HK-2 (cell line): ENCODE measurements at regions not wholly inside any gene's neighbourhood (a gene's known extent, or its start where the extent isn't known, plus 50 kb on each side); places are given as distances from the start of the nearest gene placed in this dataset.

Experiments used
- DNase-seq: peaks from one replicate; pipeline ENCODE4 v3.0.0-alpha.2; 2018; ENCODE audit not compliant: unreplicated experiment

DNA sequence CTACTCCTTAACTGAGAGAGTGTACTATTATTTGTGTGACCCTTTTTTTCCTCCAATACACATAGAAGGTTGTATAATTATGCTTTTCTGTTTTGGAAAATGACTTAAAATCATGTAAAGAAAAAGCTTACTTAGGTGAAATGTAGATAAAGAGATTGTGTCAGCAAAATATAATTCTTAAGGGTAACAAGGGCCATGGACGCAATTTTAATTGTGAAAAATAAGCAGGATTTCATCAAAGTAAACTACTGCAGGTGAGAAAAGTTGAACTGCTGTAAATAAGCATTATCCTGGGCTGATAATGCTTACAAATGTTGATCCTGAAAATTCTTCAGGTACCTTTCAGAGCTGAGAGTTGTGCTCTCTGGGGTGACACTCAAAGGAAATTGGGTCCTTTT is 141.5 kb downstream of the RPIA start:
- DNase-seq: no peak

DNA sequence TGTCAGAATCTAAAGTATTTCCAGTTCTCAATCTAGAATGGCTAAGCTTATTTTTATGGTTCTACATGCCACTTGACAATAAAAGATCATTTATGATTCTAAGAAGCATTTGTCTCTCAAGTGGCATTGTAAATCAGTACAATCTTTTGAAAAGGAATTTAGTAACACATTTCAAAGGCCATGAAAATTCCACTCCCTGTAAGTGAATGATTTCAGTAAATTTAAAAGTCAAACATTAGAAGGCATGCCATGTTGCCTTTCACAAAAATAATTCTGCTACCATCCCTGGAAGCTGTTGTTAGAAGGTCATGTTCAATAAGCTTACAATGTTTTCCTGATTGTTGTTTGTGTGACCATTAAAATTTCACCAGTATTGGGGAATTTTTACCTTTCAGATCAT is 142.9 kb downstream of the RPIA start:
- no peak for DNase-seq

DNA sequence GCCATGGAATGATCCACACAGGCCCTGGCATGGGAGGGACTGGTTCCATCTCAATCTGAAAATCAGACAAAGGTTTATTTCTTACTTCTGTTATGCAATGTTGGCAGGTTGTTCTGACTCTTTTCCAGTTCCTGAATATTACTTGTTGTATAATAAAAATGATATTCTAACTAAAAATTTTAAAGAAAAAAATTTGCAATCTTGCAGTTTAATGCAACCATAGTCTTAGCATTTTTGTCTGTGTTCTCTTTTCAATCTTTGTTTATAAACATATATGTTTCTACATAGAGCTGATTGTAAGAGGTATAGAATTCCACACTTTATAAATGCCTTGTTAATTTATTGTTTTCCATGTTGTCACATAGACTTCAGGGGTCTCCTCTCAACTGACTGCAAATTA is 143.4 kb downstream of the RPIA start:
- DNase-seq: no peak

DNA sequence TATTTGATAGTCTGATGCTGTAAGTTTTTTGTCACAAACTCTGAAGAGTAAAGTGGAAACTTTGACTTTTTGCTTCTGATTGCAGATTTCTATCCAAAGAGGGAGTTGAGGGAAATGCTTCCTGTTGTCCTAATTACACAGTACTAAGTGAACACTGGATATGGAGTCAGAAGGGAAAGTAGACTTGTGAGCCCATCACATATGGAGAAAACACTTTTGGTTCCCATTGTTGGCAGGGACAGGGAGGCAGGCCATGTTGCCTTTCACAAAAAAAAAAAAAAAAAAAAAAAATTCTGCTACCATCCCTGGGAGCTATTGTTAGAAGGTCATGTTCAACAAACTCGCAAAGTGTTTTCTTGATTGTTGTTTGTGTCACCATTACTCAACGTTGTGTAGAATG is 144.3 kb downstream of the RPIA start:
- DNase-seq: no peak

DNA sequence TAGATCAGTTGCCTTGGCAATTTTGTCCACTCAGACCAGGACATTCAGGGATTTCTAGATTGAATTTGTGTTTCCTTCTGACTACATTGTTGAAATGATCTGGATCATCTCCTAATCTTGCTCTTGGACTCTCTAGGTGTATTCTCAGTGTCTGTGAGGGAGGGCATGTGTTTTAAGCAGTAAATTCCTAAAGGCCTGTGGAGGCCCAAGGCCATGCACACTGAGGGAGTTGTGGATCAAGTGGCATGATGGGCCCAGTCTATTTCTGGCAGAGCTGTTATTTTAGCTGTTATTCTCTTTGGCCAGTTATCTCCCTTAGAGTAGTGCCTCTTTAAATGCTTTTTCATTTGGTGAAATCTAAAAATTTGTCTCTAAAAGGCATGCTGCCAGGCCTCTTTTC is 144.9 kb downstream of the RPIA start:
- no peak for DNase-seq

DNA sequence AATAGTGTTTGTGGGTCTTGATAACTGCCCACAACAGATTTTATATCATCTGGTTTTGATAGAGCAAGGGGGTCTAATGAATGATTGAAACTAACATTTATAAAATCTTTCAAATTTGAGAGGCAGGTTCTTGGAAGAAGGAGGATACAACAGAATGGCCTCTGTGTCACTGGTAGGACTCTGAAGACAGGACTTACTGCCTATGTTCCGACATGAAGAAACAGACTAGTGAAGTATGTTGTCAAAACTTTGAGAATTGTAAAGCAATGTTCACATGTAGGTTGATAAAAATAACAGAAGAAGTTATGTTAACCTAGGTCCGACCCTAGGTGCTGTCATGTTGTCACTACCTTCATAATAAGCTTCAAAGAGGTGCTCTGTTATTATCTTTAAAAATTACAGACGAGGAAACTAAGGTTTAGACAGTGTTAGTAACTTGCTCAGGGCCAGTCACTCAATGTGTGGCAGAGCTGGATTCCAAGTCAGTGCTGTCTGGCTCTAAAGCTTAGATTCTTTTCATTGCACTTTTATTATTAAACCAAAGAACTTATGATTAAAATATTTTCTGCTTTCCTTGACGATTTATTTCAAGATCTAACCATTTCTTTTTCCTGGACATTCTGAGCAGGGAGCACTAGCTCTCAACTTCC is 146.2 kb downstream of the RPIA start:
- no peak for DNase-seq

DNA sequence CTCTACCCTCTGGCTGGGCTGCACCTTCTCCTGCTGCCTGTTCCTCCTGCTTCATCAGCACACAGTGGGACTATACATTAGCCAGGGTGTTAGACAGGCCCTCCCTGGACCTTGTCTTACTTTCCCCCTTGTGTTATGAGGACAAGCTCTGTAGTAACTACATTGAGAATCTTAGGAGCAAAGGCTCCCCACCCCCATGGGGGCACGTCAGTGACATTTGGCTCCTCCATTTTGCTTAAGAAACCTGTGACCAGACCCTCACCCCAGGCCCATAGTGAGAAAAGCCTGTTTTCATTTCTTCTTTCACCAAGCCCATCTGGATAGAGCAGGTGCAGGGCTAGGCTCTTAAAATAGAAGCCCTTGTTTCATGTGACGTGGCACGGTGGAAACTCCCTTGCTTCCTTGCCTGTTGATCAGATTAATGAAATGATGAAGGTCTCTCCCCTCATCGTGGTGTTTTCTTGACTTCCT is 146.7 kb downstream of the RPIA start:
- DNase-seq: no peak

DNA sequence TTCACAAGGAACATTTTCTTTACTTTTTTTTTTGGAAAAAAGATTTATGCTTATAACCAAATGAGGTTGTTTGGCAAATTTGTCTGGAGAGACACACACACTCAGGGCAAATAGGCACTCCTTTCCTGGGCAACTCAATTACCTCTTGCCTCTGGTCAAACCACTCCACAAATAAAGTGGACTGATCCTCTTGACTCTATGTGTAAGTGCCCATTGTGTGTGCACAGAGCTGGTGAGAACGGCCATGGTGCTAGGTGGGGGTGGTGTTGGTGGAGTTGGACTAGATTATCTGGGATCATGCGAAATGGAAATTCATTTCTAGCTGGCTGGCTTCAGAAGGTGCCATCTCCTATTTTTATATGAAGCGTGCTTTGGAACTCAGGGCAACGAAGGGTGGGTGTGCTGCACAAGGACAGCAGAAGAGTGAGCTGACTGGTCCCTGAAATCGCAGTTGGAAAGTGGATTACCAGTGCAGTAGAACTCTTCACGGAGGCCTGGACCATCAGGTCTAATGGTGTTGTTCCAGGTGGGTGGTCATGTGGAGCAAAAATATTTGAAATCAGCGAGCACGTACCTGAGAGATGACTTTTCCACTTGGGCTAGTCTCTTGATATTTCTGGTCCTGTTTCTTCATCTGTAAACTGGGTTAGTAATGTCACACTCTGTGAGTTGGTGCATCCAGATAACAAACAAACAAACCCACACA is 149.9 kb downstream of the RPIA start:
- DNase-seq: no peak

DNA sequence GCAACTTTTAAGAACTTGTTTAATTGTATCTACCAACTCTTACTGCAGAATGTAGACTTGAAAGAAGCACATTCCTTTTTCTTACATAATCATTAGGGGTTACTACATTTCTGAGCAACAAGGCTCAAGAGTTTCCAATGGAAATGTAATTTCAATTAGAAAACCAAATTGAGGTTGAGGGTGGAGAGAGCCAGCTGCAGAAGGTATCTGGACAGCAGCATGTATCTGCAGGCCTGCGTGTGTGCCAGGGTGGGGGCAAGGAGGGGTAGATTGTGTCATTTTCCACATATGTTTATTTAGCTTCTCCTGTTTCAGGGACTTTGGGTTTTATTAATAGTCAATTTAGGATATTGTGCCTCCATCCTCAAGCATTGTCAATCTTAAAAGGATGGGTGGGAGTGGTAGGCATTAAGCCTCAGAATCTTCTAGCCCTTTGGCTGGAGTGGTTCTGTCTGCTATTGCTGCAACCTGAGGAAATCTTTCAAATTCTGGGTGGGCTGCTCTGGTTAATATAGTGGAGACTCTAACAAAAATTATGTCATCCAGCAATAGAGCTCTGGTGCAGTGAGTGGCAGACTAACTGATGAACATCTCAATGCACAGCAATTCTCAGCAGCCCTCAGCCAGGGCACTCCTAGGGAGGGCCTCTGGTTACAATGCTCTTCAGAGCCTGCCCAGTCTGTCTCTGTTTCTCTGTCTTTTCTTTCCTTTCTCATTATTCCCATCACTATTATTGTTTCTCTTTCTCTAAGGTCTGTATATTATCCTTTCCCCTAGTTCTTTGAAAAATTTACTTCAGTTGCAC is 151.4 kb downstream of the RPIA start:
- DNase-seq: no peak

DNA sequence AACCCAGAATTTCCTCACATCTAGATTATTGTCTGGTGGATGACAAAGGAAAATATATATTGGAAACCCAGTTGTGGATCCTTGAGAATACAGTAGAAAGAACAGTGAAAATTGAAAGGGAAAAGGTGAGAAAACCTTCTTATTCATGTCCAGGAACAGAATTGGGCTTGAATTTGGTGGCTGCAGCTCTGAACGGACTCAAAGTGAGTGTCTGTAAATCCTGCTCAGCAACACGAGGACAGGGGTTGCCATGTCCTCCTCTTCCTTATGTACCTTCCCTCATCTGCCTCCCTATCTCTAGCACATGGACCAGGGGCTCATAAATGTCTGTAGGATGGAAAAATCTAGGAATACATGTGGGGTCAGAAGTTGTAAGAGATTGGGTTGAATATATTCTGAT is 152.2 kb downstream of the RPIA start:
- DNase-seq: no peak

DNA sequence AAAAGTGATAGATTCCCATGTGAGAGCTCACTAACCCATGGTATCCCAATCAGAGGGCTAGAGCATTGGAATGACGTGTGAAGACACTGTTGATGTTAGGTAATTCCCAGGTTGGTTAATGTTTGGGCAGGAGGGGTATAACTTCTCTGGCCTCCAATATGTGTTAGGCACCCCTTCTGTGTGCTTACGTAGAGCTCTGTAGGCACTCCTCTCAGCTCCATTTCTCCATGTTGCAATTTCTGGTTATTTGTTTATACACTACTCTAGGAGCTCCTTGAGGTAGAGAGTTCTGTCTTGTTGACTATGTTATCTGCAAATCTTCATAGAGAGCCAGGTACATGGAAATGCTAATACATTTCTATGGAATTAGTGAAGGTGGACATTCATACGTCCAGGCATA is 153.5 kb downstream of the RPIA start:
- no peak for DNase-seq

DNA sequence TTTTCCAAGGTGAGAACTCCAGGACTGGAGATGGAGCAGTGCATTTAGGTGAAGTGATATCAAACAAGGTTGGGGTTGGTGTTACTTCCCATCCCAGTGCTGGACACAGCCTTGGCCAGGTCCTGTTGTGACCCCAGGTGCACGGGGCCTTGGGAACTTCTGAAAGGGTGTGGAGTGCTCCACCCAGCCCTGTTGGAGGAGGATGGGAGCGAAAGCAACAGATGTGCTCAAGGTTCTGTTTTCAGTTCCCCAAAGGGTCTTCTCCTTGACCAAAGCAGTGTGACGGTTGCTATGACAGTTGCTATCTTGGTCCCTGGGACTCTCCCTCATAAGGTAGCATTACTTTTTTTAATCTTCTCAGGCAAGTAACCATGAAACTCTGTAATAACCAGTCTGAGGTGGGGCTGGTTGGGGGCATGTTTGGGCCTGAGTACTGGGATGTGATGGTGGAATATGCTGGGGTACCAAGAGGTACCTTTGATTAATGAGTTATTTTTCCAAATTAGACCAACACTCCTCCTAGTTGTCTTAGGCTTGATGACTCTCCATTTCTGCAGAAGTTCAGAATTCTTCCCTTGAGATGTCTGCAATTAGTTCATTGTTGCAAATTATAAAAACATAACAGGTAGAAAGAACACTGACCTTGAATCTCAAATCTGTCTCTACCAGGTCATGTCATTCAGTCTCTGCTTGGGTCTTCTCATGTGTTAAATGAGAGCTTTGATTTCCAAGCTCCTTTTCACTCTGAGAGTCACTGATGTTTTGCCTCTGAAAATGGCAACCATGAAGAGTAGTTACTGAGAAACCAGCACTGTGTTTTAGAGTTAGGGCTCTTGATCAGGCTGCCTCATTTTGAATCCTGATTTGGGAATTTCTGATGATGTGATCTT is 154.5 kb downstream of the RPIA start:
- DNase-seq: no peak

DNA sequence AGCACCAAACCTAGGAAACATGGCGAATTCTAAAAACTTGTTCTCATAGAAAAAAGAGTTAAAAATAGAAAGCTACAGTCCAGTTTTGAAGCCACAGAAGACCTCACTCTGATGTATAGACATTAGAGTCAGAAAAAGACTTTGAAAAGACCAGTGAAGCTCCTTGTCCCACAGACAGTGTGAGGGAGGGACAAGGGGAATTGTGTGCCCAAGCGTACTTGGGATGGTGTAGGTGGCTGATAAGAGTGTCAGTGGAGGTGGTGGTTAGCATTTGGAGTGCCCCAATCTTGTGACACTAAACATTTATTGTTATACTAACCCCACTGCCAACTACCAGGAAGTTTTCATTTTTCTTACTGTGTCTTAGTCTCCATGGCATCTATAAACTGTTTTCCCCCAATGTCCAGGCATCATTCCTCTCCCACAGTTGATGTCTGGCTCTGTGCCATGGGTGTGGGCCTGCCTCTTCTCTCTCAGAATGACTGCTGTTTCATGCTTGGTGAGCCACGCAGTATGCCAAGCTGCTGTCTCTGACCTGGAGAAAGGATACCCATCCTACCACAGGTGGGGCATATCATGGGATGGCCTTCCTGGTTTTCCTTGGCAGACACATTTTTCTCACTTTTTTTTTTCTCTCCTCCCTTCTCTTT is 161.4 kb downstream of the RPIA start:
- DNase-seq: peak; percentile 76

DNA sequence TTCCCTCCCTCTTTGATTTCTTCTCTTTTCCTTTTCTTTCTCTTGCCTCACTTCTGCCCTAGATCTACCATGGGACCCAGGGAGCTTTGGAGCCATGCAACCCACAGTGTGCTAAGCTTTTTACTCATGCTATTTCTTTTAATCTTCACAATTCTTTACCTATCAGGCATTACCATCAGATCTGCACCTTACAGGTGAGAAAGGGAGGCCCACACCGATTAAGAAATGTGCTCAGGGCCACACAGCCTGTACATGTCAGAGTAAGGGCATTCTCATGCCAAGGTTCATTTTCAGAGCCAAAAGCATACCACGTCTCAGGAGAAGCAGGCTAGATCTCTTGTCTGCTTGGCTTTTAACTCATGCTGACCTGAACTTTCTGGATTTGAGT is 161.9 kb downstream of the RPIA start:
- no peak for DNase-seq

DNA sequence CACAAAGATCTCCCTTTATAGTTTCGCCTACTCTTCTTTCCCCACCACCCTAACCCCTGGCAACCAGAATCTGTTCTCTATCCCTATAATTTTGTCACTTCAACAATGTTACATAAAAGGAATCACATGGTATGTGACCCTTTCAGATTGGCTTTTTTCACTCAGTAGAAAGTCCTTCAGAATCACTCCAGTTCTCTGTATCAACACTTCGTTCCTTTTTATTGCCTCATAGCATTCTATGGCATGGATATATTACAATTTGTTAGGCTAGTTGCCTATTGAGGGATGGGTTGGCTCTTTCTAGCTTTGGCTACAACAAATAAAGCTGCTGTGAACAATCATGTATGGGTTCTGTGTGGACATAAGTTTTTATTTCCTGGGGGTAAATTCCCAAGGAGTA is 163.1 kb downstream of the RPIA start:
- no peak for DNase-seq

DNA sequence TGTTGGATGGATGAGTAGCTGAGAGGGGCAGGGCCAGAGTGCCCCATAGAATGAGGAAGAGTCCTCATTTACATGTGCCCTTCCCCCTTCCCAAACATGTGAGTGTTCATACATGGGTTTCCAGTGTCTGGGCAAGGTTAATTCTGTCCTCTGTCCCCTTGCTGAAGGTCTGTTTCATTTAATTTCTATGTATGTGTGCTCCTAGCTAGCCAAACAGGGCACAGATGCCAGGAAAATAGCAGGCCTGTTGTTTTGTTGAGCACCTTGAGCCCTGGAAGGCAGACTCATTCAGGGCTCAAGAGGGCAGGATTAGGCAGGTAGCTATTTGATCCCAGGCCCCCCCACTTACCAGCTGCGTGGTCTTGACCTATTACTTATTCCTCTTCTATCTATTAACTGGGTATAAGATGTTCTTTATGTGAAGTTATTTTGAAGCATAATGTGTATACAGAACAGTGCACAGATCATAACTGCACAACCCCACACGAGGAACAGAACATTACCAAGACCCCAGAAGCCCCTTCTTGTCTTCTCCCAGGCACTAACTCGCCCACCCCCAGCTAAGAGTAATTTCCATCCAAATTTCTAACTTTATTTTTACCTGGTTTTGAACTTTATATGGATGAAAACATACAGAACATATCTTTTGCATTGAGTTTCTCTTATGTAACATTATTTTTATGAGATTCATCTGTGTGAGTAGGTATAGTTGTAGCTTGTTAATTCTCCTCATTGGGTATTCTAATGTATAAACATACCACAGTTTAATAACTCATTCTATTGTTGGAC is 164.3 kb downstream of the RPIA start:
- DNase-seq: no peak

DNA sequence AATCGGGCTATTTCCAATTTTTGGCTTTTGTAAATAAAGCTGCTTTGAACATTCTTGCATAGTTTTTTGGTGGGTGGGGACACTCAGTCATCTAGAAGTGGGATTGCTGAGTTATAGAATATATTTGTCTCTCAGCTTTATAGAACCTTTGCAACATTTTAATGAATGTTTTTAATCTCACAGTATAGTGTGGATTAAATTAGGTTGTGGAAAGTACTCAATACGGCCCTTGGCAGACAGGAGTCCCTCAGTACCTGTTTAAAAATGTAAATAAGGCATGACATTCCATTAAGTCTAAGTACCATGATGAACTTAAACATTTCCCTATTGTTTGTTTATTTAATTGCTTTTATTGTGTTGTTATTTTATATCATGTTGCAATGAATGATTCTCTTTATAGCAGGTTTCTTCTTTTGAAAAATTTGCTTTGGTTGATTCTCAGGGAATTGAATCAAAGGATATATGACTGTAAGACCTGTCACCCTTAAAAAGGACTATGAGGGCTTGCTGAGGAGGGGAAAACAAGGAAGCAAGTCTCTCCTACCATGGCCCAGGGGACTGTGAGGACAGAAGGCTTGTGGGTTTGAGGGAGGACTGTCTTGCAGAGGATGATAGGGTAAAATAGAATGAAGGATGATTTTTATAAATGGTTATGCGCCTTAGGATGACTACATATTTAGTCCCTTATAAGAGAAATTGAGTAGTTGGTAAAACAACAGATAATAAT is 165.1 kb downstream of the RPIA start:
- no peak for DNase-seq

DNA sequence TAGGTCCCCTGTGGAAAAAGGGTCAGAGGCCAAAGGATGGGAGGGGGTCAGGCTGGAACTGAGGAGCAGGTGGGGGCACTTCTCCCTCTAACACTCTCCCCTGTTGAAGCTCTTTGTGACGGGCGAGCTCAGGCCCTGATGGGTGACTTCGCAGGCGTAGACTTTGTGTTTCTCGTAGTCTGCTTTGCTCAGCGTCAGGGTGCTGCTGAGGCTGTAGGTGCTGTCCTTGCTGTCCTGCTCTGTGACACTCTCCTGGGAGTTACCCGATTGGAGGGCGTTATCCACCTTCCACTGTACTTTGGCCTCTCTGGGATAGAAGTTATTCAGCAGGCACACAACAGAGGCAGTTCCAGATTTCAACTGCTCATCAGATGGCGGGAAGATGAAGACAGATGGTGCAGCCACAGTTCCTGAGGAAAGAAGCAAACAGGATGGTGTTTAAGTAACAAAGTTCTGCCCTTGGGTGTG is 165.8 kb downstream of the RPIA start:
- no peak for DNase-seq

DNA sequence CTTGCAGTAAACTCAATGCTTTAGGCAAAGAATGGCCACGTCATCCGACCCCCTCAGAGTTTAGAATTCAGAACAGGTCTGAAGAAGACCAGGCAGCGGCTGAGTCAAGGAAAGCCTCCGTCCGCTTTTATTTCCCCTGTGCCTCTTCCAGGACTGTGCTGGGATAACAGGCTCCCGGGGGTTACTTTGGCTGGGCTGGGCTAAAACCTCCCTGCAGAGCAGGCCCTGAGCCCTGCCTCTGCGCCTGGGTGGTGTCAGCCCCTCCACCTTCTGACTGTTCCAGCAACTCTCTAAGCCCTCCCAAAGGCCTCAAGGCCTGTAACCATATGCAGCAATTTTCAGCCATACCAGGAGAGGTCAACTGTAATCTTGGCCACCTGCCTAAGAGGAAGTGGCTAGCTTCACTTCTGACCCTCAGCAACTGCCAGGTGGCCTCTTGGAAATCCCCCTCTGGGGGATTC is 166.5 kb downstream of the RPIA start:
- DNase-seq: peak; percentile 64

DNA sequence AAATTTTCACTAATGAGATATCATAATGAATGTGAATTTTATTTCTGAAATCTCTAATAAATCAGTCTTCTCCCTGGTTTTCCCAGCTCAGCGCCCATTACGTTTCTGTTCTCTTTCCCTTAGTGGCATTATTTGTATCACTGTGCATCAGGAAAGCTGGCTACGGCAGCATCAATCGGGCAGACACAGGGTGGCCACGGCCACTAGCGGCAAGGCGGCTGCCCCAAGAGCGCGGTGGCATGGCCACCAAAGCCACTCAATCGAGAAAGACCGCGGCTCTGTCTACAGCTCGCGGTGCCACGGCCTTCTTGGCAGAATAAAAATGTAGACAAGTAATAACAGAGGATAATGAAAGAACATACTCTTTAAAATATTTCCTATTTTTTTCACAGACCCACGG is 168.0 kb downstream of the RPIA start:
- DNase-seq: no peak
